Middle frontal gyrus (tissue), 1 donor: ENCODE measurements at regions not wholly inside any gene's neighbourhood (a gene's known extent, or its start where the extent isn't known, plus 50 kb on each side); places are given as distances from the start of the nearest gene placed in this dataset.

Experiments
- DNase-seq: peaks from one replicate; pipeline ENCODE4 v3.0.0-alpha.2; 2015; ENCODE audit warnings: low spot score; ENCODE audit errors: extremely low spot score

- DNase-seq: no peak
Observed at GRCh38 chr18:38318416-38318815, 752.8 kb upstream of the CELF4 start.

GRCh38 chr18:38313831-38314230 is 748.2 kb upstream of the CELF4 start:
- no peak for DNase-seq

DNA sequence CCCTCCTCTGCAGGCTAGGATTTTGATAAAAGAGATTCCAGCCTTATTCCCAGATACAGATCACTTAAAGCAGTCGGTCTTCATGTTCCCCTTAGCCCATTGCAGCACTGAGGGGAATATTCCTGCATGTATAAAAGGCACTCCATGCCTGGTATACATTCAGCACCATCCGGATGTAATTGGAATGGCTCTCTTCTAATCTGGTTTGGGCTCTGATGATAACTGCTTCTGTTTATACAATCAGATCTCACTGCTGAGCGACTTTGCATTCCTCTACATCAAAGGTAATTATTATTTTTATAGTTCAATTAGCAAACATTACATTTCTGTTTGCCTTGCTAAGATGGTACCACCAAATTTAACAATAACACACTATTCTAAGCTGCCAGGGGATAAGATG is 746.9 kb upstream of the CELF4 start:
- DNase-seq: no peak

DNA sequence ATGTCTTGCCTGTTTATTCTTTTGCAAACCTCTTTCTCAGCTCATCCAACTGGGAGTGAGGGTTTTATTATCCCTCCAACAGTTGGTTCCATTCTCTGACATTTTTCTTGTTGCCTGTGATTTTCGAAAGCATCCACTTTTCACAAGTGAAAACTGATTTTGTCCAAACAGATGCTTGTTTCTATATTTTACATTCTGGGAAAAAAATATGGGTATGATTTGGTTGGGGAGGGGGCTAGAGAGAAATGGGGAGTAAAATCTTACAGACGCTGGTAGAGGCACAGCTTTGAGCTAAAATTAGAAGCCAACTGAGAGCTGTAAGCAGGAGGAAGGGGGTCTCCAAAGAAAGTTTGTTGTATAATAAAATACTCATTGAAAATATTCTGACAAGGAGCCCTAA is 745.3 kb upstream of the CELF4 start:
- DNase-seq: no peak

- DNase-seq: no peak
Observed at GRCh38 chr18:38307914-38308313, 742.3 kb upstream of the CELF4 start.

DNA sequence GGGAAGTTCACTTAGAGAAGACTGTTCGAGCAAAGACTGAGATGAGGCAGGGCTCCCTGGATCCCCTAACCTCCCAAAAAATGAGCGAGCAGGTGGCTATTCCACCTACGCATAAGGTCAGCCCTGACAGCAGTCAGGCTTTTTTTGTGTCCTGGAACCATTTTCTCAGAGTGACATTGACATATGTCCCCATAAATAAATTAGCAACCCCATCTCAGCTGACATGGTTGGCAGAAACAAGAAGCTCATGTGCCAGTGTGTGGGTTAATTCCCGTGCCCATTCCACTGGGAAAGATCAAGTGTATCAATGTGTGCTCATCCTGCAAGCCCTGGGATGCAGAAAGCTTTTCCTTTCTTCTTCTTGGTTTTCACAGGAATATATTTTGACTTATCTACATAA is 740.4 kb upstream of the CELF4 start:
- no peak for DNase-seq

DNA sequence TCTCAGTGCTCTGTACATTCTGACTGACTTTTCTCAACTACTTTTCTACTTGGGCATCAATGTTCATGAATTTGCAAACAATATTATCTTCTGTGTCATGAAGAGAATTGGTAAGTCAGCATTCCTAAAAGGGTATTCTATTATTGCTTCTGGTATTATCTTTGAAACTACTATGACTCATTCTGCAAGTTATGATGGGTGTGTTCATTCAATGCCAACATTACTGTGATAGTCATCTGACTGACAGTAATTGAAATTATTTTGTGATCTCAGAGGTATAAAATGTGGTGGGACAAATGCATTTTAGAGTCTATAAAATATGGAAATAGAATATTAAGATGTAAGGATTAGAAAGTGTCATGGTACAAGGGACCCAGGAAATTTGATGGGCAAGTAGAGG is 736.0 kb upstream of the CELF4 start:
- DNase-seq: no peak

- DNase-seq: no peak
Observed at GRCh38 chr18:38297910-38298309, 732.3 kb upstream of the CELF4 start.

DNA sequence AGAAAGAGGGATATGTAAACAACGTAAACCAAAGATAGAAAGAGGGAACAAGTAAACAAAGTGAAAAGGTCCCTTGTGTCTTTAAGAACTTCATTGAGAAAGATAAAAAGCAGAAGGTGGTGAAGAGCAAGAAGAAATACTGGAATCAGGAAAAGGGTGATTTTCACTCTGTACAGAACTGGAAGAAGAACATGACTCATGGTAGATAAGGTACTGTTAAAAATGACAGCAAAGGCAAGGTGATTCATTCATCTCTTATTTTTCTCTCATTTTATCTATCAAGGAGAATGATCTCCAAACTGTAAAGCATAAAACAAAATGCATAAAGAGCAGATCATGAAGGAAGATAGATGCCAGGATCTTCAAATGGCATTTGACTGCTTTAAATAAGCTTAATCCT is 724.6 kb upstream of the CELF4 start:
- no peak for DNase-seq

DNA sequence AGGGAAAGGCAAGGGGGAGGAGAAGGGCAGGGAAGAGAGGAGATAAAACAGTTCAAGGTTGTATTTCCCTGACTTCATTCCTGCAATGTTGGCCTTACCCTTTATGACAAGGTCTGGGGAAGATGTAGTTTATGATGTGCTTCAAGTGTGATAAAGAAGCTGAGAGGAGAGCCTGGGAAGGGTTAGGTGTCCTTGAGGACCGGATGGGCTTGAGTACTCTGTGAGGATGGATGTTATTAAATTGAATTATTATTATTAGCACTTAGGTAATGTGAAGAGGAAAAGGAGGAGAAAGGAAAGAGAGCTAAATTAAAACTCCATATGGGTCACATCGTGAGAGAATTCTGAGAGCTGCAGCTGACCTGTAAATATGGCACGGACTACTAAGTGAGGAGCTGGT is 719.4 kb upstream of the CELF4 start:
- DNase-seq: no peak

DNA sequence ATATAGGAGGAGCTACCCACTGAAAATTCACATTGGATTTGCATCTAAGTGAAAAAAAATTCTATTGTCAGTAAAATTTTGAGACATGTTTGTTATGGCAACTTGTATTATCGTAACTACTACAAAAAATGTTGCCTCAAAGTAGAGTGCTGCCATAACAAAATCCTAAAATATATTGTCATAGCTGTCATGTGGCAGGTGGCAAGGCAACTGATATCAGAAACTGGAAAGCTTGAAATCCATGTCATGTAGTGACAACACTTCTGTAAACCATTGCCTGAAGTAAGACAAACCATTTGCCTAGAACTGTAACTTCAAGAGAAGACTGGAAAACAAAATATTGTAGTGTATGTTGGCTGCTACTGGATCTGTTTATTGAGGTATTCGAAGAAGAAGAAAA is 697.5 kb upstream of the CELF4 start:
- no peak for DNase-seq

DNA sequence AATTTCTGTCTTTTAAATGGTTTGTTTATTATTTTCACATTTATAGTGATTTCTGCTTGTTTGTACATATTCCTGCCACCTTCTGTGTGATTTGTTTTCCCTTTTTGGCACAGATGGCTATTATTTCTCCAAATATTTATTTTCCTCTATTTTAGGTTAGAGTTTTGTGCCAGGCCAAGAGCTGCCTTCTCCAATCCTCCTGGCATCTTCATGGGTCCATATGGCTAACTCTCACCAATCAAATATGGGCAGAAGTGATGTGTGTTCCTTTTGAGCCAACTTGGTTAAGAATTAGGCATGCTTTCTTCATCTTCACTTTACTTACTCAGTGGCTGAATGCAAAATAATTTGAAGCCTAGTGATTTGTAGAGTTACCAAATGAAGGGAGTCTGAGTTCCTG is 697.1 kb upstream of the CELF4 start:
- DNase-seq: no peak

GRCh38 chr18:38257661-38258060 is 692.1 kb upstream of the CELF4 start:
- DNase-seq: no peak

GRCh38 chr18:38256366-38256765 is 690.8 kb upstream of the CELF4 start:
- DNase-seq: no peak

GRCh38 chr18:38250971-38251370 is 685.4 kb upstream of the CELF4 start:
- DNase-seq: no peak

GRCh38 chr18:38244480-38244879 is 678.9 kb upstream of the CELF4 start:
- DNase-seq: no peak

DNA sequence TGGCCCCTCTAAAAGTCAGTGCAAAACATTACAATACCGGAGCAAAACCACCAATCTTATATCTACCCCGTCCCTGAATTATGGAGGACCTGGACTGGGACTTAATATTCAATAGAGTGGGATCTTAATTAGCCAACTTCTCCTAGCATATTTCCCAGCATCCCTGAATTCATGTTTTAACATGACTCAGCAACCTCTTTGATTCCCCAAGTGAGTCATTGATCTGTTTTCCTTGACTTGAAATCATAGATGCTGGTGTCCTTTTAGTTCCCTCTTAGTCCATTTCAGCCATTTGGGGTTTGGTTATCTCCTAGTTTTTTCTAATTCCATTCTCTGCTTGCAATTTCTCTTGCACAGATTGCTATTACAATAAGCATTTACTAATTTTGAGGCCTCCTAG is 677.7 kb upstream of the CELF4 start:
- DNase-seq: no peak

DNA sequence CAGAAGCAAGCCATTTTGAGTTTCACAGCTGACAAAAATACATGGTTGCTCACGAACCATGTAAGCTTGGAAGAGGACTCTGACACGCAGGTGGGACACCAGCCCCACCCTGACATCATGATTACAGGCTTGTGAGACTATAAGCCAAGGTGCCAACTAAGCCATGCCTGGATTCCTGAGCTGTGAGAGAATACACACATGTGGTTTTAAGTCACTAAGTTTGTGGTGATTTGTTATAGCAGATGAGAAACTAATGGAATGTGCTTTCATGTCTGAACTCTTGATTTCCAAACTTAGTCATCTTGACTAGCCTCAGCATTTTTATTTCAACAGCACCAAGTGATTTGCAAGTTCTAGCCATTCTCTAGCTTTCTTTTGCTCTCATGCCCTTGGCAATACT is 676.1 kb upstream of the CELF4 start:
- no peak for DNase-seq

GRCh38 chr18:38241216-38241615 is 675.6 kb upstream of the CELF4 start:
- no peak for DNase-seq

DNA sequence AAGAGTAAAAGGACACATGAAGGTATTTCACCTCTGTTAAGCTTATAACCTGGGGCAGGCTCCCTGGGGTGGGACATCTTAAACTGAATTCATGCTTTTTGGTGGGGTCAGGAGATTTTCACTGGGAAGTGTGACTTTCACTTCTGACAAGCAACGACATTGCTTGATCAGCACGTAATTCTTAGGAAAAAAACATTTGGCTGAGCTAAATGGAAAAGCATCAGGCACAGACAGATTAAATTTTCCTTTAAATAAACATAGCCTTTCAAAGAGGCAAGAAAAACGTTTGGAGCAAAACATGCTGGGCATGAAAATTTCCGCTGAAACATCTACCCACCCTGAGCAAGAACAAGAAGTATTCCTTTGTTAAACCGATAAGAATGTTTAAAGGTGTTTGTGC is 674.0 kb upstream of the CELF4 start:
- DNase-seq: no peak

GRCh38 chr18:38237796-38238195 is 672.2 kb upstream of the CELF4 start:
- DNase-seq: no peak

DNA sequence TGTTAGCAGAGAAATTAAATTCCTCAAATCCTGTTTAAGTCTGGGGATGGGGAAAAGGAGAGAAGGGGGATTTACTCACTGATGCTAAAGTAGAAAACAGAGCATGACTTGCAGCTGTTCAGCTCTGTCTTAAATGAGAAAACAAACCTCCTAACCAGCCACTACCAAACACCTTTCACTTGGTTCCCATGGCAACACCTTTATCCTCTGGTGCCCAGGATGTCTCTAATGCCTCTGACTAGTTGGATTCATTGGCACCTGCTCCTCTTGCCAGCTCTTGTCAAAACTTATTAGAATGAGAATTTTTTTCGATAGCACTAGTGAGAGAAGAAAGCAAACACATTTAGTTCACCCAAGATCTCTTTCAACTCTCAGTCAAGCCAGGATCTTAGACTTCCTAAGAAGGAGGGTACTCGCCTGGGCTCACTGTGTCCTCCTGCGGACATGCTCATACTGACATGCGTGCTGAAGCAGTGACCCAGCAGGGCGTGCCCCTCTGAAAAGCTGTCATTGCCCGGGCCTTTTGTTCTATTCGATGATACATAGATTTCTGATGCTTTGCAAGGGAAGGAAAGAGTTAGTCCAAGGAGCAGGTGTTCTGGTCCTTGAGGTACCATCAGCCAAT is 656.0 kb upstream of the CELF4 start:
- no peak for DNase-seq

DNA sequence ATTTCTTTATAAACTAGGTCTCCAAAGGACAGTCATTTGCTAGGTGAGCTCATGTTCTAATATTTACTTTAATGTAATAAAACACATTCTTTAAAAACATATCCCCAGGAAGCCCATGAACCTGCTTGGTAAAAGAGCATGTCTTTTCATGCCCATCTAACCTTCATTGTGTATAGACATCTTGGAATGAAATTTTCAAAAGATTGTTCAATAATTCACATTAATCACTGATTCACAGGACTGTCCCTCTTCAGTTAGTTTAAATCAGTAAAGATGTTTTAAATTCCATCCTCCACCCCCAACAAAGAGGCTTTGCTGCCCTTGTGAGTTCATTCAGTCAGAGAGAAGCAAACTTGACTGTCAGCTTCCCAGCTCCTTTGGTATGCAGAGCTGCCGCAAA is 633.4 kb upstream of the CELF4 start:
- no peak for DNase-seq

GRCh38 chr18:38198526-38198925 is 632.9 kb upstream of the CELF4 start:
- no peak for DNase-seq
